NCI-H2107 treated with DMSO at 0.1 percent for 48 hours (cell line): ENCODE measurements at regions not wholly inside any gene's neighbourhood (a gene's known extent, or its start where the extent isn't known, plus 50 kb on each side); places are given as distances from the start of the nearest gene placed in this dataset.
A peak's percentile ranks its signal among the peaks of the same experiment; 100 is the strongest.

Experiments used
- DNase-seq: peaks from one replicate; lab custom pipeline; 2025; ENCODE audit not compliant: unreplicated experiment; lab: John Stamatoyannopoulos, UW

GRCh38 chr4:115374621-115375020, 261.2 kb upstream of the NDST4 start:
- DNase-seq, result no peak

GRCh38 chr4:115370490-115370889, 257.1 kb upstream of the NDST4 start:
- no peak for DNase-seq

- DNase-seq, result no peak
Observed at GRCh38 chr4:115370012-115370411, 256.6 kb upstream of the NDST4 start.

- DNase-seq, result no peak
Observed at GRCh38 chr4:115366390-115366789, 253.0 kb upstream of the NDST4 start.

- DNase-seq, result no peak
Observed at GRCh38 chr4:115365185-115365584, 251.8 kb upstream of the NDST4 start.

- no peak for DNase-seq
Observed at GRCh38 chr4:115361781-115362180, 248.4 kb upstream of the NDST4 start.

GRCh38 chr4:115360431-115360830, 247.0 kb upstream of the NDST4 start:
- no peak for DNase-seq

GRCh38 chr4:115357776-115358175, 244.4 kb upstream of the NDST4 start:
- no peak for DNase-seq

- no peak for DNase-seq
Observed at GRCh38 chr4:115356176-115356575, 242.8 kb upstream of the NDST4 start.

GRCh38 chr4:115355329-115355728, 241.9 kb upstream of the NDST4 start:
- no peak for DNase-seq

- DNase-seq, result no peak
Observed at GRCh38 chr4:115353370-115353769, 239.9 kb upstream of the NDST4 start.

GRCh38 chr4:115343171-115343570, 229.8 kb upstream of the NDST4 start:
- DNase-seq, result no peak

- no peak for DNase-seq
Observed at GRCh38 chr4:115334736-115335411, 221.5 kb upstream of the NDST4 start.

- DNase-seq, result no peak
Observed at GRCh38 chr4:115332078-115332477, 218.7 kb upstream of the NDST4 start.

GRCh38 chr4:115331241-115331640, 217.8 kb upstream of the NDST4 start:
- no peak for DNase-seq

- DNase-seq, result no peak
Observed at GRCh38 chr4:115325836-115326235, 212.4 kb upstream of the NDST4 start.

GRCh38 chr4:115323106-115323707, 209.8 kb upstream of the NDST4 start:
- peak; percentile 93 for DNase-seq

GRCh38 chr4:115315182-115315581, 201.8 kb upstream of the NDST4 start:
- DNase-seq, result no peak

- DNase-seq, result no peak
Observed at GRCh38 chr4:115310641-115311040, 197.2 kb upstream of the NDST4 start.

- no peak for DNase-seq
Observed at GRCh38 chr4:115294717-115295116, 181.3 kb upstream of the NDST4 start.

GRCh38 chr4:115293093-115293462, 179.7 kb upstream of the NDST4 start:
- DNase-seq, result no peak

GRCh38 chr4:115292320-115293092, 179.1 kb upstream of the NDST4 start:
- no peak for DNase-seq
